KG1 (cell line): ENCODE measurements at regions not wholly inside any gene's neighbourhood (a gene's known extent, or its start where the extent isn't known, plus 50 kb on each side); places are given as distances from the start of the nearest gene placed in this dataset.

Experiments used
- DNase-seq: peaks from one replicate; lab custom pipeline; 2025; lab: John Stamatoyannopoulos, UW

DNA sequence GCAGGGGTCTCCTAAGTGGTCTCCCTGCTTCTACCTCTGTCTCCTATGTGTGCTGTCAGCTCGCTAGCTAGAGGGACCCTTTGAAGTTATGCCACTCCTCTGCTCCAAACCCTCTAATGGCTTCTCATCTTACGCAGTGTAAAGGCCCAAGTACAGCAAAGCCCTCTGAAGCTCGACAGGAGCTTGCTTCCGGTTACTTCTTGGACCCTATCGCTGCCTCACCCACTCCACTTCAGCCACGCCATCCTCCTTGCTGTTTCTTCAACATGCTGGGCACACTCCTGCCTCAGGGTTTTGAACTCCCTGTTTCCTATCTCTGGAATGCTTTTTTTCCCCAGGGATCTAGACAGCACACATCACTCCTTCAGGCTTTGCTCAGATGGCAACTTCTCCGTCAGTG is 102.3 kb upstream of the F3 start:
- no peak for DNase-seq

DNA sequence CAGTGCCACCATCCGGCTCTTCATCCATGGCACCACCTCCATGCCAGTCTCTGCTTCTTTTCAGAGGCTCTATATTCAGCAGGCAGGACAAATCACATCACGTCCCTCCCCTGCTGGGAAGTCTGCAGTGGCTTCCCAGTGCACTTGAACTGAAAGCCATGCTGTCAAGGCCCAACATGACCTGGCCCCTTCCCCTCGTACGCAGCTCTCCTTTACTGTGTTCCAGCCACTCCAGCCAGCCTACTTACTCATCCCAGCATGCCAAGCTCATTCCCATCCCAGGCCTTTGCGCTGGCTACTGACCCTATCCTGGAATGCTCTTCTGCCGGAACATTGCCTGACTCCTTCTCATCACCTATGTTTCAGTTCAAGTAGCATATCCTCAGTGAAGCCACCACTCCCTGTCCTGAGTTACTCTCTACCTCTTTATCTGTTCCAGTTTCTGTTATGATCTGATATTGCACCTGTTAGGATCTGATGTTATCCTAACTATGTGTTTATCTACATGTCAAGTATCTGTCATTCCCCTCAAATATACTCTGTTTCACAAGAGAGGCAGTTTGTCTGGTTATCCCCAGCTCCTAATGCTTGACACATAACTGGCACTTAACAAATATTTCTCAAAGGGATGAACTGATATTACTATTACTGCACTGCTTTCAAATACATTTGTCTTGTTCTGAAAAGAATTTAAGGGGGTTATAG is 101.2 kb upstream of the F3 start:
- no peak for DNase-seq

DNA sequence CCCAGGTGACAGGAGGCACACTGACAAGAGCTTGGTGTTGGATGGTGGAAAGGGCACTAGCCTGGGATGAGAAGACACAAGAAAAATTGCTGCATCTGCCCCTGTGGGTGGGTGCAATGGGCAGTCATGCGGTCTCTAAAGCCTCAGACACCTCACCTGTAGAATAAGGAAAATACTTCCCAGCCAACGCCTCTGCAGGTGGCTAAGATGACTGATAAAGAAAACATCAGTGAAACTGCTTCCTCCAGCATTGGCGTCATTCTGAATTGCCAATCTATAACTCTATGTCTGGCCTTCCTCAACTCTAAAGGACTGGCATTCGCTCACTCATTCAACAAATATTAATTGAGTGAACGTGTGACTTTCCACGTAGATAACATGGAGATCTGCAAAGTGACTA is 100.4 kb upstream of the F3 start:
- DNase-seq = no peak

DNA sequence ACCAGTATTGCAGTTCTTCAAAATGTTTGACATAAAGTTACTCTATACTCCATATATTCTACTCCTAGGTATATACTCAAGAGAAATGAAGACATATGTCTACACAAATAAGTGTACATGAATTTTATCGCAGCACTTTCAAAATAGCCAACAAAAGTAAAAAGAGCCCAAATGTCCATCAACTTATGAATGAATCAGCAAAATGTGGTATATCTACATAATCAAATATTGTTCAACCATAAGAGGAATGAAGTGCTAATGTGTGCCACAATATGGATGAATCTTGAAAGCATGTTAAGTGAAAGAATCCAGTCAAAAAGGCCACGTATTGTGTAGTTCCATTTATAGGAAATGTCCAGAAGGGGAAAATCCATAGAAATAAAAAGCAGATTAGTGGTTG is 98.6 kb upstream of the F3 start:
- DNase-seq = no peak

DNA sequence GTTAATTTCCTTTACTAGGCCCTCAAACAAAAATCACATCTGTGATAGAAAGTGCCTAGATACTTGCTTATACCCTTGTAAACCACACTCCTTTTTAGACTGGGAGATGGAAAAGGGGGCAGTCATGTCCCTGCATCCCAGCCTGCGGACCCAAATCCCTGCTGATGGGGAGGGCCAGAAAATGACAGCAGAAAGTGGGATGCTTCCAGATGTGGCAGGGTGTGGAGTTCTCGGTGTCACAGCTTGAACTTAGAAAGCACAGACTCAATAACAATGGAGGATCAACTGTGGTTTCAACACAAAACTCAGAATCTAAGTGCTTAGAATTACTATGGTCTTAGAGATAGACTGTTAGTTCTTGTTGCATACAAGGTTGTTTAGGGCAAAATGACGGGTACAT is 95.6 kb upstream of the F3 start:
- DNase-seq = no peak

DNA sequence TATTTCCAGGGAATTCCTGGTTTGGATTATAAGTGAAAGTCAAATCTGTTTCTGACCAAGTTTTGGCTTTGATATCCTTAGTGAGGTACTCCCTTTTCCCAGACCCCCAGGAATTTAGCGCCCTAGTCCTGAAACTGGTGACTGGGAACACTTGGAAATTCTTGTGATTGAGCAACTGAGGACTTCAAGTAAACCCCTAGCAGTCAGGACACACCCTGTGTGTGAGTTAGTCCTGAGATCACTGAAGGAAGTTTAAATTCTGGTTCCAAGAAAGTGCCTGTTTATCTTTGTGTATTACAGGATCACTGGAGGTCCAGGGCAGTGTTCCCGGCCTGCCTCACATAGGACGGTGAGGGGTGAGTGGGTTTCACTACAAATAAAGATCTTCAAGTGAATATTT is 95.1 kb upstream of the F3 start:
- no peak for DNase-seq

DNA sequence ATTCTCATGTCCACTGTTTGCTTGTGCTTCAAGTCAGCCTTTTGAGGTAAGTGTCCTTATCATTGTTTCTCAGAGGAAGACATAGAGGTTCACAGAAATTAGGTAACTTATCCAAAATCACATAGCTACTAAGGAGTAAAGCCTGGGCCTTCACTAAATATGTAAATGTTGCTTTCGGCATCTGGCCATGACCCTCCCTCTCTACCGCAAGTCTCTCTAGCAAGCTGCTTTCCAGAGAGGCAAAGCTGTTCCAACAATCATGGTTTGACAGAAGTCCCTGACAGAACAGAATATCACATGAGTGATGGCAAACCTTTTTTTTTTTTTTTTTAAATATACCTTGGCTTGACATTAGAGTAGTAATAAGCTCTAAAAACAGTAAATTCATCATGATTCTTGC is 94.5 kb upstream of the F3 start:
- no peak for DNase-seq

DNA sequence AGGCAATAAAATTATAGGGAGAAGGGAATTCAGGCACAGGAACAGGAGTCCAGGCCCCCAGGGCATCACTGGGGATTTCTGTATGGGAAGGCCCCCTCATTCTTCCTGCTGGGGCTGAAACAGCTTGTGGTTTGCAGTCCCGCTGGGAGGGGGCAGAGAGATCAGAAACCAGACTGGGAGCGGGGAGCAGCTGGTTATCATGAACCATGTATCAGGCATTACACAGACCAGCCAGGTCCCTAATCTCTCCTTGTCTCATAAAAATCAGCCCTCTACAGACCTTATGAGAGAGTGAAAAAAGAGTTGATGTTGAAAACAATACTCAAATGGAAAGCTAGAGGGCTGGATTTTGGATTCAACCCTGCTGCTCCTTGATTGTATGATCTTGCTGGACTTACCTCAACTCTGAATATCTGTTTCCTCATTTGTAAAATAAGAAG is 93.4 kb upstream of the F3 start:
- DNase-seq = no peak

DNA sequence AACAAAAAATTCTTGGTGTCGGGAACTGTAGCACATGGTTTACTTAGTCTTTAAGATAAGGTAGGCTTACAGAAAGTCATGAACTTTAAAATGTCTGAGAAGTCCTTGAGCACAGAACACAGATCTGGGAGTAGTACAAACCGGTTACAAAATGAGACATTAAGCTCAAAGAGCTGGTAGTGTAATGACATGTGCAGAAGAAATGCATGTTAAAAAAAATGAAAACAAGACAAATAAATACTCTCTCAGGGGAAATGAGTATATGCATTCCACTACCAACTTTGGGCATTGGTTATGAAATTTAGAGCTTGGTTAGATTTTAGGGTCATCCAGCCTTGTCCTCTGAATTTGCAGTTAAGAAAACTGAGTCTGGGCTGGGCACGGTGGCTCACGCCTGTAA is 91.5 kb upstream of the F3 start:
- no peak for DNase-seq

DNA sequence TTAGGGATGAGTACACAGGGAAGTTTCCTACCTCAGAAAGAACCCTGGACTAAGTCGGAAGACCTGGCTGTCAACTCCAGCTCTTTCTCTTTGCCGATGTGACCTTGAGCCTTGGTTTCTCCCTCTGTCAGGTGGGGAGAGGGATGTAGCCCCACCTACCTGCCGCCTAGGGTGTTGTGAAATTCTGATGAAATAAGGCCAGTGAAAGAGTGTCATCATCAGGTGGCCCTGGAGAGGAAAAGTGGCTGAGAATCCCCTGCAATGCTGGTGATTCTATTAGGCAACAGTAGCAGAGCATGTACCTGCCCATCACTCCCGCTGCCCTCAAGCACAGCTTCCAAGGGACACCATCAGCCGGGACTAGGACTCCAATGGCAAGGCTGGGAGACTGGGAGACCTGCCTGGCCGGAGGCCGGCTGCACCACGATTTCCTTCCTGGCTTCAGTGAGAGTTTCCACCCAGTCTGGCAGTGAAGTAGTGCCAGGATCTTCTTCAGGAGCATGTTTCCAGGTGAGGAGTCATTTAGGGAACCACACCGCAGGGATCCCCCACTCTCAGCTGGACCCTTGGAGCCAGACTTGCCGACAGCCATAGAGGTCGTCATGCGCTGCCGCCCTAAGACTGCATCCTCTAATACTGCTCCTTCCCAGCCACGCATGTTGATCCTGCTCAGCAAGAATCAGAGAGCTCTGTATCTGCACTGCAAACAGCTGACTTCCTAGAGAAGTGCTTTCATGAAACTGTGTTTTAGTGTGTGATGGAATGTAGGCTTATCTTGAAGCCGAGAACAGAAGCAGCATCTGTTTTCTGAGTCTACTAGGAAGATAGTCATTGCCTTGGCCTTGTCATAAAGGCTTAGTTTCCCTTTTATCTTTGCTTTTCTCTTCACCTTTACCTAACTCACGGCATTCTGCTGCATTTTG is 88.0 kb upstream of the F3 start:
- no peak for DNase-seq

DNA sequence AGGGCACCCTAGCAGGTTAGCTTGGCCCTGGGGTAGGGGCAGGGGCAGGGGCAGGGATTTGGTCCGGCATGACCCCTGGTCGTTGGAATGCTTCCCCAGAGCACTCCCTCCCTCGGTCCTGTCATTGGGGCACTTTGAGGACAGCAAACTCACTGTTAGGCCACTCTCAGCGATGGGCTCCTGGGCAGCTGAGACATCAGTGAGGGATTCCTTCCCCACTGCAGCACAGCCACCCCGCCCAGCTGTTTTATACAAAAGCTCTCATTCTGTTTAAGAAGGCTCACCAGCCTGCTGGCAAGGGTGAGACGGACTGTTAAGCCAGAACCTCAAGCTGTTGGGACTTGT is 86.9 kb upstream of the F3 start:
- DNase-seq = no peak

DNA sequence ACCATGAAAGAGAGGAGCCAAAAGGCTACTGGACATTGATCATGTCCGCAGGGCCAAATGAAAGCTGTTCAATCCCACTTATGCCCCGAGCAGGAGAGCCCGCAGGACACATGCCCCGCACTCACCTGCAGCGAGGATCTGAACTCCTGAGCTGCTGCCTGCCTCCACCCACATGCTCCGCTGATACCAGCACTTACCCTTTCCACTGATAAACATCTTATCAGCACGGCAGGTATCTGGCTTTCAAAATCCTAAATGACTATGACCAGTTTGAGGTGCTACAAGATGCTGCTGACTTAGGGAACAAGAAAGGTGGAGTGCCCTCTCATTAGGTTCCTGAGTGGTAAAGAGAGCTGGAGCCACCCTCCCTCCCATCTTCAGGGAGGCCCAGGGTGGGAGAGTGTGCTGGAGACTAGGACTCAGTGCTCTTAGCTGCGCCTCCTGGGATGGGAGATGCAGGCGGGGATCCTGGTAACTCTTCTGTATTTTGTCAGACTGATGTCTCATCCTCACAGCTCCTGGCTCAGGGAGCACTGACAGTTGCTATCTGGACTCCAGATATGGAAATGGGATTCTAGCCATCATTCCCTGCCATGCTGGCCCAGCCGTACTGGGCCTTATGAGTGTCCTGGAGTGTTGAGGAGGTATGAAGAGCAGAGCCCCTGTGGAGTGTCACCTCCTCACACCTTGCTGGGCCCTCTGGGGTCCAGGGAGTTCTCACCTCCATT is 86.4 kb upstream of the F3 start:
- no peak for DNase-seq

DNA sequence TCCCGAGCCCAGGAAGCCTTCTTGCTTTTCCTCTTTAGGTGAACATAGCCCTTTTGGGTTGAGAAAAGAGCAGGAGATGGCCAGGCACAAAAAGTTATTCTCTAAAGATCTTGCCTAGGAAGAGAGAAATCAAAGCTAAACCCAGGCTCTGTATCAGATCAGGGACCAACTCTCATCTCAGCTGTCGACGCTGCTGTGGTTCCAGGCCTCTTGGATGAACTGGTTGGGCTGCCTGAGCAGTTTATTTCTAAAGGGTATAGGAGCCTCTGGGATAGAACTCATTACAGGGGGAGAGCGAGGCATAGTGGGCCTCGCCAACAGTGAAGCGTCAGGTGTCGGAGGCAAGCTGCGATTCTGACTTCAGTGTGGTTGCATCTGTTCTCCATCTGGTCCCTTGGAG is 82.6 kb upstream of the F3 start:
- no peak for DNase-seq

DNA sequence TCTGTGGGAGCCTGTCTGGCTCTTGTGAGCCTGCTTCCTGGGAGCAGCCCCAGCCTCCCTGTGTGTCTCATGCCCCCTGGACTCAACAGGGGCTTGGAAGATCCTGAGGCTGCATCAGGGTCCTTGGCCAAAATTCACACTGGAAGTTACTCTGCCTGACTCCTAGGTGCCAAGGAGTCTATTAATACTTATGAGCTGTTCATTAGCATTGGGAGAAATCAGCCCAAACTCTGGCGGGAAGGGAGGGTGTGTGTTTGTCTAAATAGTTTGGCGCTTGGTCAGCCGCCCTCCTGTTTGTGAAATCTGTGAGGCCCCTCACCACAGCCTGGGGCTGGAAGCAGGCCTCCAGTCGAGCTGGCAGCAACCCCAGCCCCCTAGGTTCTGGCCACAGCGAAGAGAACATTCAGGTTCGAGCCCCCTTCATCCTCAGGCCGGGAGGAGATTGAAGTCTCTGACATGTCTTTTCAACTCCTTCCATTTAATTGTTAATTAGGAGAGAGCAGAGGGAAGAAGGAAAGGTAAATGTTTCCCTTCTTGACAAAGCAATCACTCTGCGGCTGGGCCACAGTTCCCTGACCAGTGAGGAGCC is 82.1 kb upstream of the F3 start:
- no peak for DNase-seq

DNA sequence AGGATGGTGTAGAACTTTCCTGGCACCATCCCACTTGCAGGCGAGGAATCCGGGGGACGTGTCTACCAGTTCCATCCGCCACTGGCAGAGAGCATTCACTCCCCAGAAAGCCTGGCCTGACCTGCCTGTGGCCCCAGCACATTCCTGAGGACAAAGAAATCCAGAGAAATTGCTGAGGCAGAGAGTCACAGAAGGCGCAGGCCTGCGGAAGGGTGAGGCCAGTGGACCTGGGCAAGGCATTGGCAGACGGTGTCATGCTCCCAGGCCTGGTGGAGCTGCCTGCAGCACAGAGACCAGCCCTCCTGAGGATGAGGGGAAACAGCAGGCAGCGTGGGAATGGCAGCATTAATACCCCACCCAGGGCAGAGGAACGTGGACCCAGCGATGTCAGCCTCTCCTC is 81.2 kb upstream of the F3 start:
- DNase-seq = no peak

DNA sequence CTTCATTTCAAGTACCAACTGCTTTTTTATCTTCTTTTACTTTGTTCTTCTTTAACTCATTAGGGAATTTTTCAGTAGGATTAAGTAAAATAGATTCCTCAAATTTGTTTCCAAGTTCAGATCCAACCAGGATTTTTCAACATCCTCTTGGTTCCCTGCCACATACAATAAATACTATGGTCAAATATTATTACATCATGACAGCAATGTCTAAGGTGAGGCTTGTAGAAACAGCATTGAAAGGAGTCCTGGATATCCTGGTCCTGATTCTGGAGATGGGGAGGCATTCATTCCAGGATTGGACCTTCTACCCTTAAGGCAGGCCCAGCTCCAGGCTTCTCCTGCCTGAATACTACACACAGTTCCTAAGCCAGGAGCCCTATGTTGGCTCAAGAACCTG is 80.2 kb upstream of the F3 start:
- no peak for DNase-seq

DNA sequence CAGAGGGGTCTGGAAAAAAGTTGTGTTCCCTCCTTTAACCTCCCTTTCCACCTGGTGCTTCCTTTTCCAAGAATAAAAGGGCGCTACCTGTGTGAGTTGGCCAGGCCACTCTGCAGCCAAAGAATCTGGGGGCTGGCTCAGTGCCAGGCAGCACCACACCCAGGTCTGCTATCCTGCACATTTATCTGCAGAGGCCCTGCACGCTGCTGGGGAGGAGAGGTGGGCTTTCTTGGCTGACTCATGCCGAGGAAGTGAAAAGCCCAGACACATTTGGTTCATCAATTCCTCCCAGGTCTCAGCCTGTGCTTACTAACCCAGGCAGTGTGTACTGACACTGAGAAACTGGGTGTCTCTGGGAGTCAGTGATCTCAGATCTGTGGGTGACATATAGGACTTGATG is 79.8 kb upstream of the F3 start:
- DNase-seq = no peak

DNA sequence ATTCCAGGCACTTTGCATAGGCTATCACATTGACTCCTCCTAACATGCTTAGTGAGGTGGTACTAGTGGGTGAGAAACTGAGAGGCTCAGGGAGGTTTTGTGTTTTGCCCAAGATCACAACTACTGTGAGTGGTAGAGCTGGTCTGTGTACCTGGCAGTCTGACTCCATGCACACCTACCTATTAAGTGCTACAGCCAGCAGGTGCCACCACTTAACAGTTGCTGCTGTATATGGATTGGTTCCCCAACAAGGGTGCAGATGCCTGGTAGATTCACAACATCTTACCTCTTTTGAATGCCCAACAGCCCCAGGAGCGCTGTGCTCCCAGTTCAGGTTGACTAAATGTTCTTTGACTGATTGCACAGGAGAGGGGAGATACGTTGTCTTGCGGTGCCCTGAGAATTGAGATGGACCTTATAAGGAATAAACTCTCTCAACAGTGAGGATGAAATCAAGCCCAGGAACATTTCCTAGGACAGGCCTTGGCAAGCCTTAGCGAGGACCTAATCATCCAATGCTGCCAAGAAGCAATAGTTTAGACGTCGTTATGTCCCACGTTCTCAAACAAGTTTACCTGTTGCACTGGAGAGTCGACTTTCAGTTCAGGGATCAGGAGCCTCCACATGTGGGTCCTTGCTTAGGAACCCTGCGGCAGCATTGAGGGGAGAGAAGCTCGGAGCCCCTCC is 78.9 kb upstream of the F3 start:
- DNase-seq = no peak

DNA sequence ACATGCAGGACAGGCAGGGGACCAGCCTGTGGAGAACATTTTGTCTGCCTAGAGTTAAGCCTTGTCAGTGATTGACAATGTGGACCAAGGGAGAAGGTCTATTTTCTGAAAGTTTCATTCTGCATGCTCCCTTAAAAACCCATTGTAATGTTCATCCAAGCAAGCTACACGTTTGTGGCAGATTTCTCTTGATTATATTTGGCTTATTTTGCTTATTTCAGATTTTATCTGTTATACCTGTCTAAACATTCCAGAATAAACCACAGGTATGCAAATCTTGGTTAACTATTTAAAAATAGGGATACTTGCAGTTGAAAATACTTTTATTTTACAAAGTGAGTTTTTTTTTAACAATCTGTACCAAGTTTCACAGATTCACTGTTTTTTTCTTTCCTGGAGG is 78.2 kb upstream of the F3 start:
- no peak for DNase-seq

DNA sequence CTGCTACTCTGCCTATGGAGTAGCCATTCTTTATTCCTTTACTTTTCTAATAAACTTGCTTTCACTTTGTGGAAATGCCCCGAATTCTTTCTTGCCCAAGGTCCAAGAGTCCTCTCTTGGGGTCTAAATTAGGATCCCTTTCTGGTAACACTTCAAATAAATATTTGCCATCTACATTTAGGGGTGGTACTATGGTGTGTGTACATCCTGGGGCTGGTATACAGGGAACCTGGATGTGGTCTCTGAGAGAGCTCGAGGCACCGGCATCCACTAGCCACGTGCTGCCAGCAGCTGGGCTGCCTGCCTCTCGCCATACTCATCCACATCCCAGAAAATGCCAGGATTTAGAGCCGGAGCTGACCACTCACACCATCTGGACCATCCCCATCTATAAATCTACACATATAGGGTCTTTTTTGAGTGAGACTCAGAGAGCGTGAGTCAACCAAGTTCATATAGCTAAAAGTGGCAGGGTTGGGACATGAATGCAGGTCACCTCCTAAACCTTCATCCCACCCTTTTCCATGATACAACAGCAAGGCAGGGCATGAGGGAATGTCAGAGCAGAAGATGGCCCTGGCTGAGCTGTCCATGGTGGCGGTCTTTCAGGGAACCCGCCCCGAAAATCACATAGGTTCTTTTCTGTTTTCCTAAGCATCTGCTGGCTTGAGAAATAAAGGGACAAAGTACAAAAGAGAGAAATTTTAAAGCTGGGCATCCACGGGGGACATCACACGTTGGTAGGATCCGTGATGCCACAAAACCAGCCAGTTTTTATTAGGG is 76.6 kb upstream of the F3 start:
- no peak for DNase-seq

DNA sequence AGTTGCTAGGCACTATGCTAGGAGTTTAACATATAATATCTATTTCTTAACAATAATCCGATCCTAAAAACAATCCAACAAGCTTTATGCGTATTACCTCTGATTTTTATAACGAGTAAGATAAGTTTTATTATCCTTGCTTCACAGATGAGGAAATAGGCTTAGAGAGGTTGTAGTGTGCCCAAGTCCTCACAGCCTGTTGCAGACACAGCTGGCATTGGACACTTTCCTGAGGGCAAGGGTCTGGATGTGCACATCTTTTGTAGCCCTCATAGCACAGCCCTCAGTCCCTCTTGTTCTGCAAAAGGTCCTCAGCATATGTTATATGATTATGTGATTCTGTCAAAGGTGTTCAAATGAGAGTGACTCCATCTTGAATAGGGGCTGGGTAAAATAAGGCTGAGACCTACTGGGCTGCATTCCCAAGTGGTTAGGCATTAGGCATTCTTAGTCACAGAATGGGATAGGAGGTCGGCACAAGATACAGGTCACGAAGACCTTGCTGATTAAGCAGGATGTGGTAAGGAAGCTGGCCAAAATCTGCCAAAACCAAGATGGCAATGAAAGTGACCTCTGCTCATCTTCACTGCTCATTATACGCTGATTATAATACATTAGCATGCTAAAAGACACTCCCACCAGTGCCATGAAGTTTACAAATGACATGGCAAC is 75.7 kb upstream of the F3 start:
- no peak for DNase-seq
